ENCODE measurements at regions not wholly inside any gene's neighbourhood (a gene's known extent, or its start where the extent isn't known, plus 50 kb on each side); places are given as distances from the start of the nearest gene placed in this dataset.

DNA sequence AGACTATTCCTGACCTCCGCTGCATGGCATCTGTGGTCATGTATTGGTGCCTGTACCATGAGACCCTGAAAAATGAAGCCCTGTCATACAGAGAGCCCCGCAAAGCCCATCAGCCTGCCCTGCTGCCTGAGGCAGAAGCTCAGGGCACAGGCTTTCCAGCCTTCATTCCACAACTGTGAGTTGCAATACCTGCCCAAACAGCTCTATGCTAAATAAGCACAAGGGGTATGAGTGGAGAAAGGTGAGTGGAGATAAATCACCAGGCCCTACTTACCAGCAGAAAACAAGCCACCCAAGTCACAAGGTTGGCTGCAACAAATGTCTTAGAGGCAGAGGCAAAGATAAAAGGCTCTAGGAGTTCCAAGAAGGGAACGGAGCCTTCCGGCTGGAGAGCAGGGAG lies 277.4 kb downstream of the TNS1 start:
- in situ Hi-C loops (cut with HindIII; ENCODE audit: low pct_ligation_motif_present, low pct_unique_long_range_greater_than_20kb, low sequenced_read_pairs) = no loop called here
- no peak for DNase-seq

DNA sequence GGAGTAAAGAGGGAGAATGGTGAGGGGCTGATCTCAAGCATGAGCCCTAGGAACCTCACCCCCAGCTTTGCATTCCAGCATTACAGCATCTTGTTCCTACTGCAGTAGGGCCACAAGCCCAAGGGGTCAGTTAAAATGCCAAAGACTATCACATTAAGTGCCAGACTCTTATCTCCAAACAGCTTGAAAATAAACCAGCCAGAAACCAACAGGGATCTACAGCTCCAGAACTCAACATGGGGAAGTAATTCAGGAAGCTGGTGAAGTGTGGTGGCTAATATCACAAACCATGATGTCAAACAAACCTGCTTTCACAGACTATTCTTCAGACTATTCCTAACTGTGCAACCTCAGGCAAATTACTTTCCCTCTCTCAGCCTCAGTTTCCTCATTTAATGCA lies 278.3 kb downstream of the TNS1 start:
- in situ Hi-C loops (cut with HindIII; ENCODE audit: low pct_ligation_motif_present, low pct_unique_long_range_greater_than_20kb, low sequenced_read_pairs) = no loop called here
- DNase-seq = no peak

DNA sequence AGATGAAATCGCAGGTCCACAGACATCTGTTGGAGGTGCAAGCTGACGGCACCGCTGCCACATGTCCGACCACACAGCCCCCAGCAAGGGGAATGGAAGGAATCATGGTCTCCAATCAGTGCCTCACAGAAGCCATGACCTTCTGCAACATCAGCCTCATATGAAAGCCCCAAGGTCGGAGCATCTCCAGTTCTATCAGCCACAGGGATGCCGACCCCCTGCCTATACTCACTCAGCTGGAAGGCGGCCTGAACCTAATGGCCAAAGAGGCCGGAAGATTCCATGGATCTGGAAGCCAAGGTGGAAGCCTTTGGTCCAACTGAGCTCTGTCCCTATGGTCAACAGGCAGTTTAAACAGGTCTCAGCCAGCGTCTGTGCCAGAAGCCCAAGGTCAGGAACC lies 278.8 kb downstream of the TNS1 start:
- no peak for DNase-seq
- in situ Hi-C loops (cut with HindIII; ENCODE audit: low pct_ligation_motif_present, low pct_unique_long_range_greater_than_20kb, low sequenced_read_pairs) = no loop called here

DNA sequence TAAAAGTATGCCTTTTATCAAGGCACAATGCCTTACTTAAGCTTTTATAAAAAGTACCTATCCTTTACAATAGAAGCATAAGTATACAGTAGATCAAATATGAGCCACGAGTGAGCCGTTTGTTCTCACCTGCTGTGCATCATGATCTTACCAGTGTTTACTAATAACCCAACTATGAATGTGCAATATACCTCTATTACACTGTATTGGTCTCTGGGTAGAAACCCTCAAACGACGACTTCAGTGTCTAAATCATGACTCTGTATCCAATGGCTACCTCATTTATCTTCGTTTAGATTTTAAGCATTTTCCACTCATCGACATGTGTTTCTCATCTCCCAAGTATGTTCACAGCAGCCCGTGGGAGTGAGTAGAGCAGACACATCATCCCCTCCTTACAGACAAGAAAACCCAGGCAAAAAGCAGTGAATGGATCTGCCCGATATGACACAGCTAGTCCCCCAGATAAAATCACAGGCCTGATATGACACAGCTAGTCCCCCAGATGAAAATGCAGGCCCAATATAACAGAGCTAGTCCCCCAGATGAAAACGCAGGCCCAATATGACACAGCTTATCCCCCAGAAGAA lies 279.8 kb downstream of the TNS1 start:
- DNase-seq = no peak
- in situ Hi-C loops (cut with HindIII; ENCODE audit: low pct_ligation_motif_present, low pct_unique_long_range_greater_than_20kb, low sequenced_read_pairs) = no loop called here

DNA sequence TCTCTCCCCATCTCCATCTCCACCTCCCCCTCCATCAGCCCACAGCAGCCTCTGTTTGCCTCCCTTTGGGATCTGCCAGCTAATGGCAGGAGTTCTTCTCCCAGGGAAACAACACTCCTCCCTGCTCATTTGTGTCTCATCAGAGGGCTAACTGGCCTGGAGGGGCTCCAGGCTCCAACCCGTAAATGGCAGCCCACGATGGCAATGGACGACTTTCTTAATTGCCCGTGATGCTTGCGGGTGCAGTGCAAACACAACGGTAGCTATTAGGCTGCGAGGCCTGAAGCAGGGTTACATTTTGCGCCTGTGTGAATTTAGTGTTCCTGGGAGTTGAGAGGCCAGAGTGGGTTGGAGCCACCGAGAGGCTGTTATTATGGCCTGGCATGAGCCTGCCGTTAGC lies 285.1 kb downstream of the TNS1 start:
- in situ Hi-C loops (cut with HindIII; ENCODE audit: low pct_ligation_motif_present, low pct_unique_long_range_greater_than_20kb, low sequenced_read_pairs) = no loop called here
- no peak for DNase-seq

DNA sequence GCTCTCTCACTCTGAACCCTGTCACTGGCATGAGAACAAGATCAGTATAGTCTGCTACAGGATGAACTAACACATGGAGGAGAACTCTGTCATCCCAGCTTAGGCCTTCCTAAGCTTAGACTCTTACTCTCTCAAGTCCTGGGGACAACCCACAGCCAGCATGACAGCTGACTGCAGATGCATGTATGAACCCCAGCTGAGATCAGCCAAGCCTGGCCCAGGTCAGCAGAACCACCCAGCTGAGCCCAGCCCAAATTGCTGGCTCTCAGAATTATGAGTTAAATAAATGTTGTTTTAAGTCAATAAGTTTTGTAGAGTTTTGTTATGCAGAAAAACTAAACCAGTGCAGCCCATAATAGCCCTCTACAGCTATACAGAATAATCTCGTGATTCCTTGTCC lies 287.3 kb downstream of the TNS1 start:
- DNase-seq = no peak
- in situ Hi-C loops (cut with HindIII; ENCODE audit: low pct_ligation_motif_present, low pct_unique_long_range_greater_than_20kb, low sequenced_read_pairs) = no loop called here

DNA sequence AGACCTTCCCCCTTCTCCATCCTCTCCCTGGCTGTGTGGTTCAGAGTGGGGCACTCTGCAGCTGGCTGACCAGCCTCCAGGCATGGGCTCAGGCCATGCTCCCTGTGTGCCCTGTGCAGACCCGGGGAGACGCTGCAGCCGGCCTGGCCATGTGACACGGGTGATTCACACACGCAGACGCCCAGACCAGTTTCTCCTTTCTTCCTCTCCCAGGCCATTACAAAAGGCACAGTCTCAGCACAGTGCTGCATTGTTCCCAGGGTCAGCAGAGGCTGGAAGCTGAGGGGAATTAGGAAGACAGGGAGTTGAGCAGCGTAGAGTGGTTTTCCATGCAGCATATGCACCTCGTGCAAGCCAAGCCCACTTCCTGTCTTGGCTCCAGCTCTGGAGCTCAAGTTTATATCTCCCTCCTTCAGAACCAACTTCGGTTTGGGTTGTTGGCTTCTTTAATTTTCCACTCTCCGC lies 288.5 kb downstream of the TNS1 start:
- in situ Hi-C loops (cut with HindIII; ENCODE audit: low pct_ligation_motif_present, low pct_unique_long_range_greater_than_20kb, low sequenced_read_pairs) = no loop called here
- DNase-seq = no peak

DNA sequence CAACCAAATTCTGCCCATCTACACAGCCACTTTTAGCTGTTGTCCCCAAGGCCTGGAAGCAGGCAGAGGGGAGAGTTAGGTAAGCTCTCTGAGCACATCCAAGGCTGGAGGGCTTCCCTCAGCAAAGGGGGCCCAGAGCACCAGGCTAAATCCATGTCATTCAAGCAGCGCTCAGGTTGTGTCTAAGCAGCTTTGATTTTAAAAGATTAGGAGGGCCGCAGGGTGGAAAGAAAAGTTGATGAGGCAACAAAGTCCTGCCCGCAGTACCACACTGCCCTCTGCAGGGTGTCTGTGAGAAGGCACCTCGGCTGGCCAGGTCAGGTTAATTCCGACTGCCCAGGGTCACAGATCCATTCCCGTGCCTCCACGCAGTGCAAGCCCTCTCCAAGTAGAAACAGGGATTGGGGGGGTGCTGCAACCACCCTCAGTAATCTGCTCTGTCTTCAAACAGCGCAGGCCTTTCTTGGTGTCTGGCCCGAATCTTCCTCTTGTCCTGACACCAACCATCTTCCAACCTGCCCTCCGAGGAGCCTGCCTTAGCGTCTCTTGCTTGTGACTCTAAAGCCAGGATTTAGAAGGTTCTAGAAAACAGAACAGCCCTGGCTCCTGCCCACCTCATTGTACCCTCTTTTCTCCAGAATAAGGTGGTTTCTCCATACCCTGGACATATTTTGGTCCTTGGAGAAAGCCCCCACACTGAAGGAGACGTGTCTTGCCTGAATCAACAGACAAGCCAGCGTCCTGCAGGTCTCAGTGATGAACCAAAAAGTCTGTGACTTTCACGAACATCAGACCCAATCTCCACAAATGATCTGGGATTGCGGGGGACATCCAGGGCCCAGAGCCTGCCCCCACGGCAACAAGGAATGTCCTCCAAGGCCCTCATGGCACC lies 289.2 kb downstream of the TNS1 start:
- peak; percentile 54 for DNase-seq
- in situ Hi-C loops (cut with HindIII; ENCODE audit: low pct_ligation_motif_present, low pct_unique_long_range_greater_than_20kb, low sequenced_read_pairs) = no loop called here

DNA sequence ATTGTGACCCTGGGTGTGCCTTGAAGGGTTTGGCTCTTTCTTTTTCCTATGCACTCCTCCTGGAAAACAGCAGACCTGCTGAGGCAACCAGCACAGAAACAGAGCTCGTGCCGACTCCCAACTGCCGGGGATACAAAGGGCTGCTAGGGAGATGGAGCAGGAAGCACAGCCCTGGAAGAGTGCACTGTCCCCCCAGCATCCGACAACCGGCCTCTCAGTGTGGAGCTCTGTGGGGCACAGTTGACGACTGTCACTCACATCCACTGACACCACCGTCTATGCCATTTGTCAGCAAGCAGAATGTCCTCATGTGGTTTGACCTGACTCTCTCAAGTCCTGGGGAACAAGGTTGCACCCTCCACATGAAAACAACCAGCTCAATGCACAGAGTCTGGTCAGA lies 290.4 kb downstream of the TNS1 start:
- no peak for DNase-seq
- in situ Hi-C loops (cut with HindIII; ENCODE audit: low pct_ligation_motif_present, low pct_unique_long_range_greater_than_20kb, low sequenced_read_pairs) = no loop called here

DNA sequence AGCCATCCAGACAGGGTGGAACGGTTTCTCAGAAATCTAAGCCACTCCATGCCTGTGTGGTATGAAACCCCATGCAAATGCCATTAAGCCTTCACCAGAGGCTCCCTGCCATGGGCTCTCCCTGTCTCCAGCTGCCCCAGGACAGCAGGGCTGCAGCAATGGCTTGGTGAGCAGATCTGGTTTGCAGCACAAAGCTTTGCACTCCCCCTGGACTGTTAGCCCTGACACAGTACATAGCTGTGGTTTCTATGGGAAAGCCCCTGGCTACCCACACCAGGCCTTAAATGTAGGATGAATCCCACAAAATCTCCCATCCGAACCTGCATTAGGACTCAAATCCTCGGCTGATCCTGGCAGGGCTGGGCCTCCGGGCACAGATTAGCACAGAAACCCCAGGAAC lies 291.6 kb downstream of the TNS1 start:
- no peak for DNase-seq
- in situ Hi-C loops (cut with HindIII; ENCODE audit: low pct_ligation_motif_present, low pct_unique_long_range_greater_than_20kb, low sequenced_read_pairs) = no loop called here

DNA sequence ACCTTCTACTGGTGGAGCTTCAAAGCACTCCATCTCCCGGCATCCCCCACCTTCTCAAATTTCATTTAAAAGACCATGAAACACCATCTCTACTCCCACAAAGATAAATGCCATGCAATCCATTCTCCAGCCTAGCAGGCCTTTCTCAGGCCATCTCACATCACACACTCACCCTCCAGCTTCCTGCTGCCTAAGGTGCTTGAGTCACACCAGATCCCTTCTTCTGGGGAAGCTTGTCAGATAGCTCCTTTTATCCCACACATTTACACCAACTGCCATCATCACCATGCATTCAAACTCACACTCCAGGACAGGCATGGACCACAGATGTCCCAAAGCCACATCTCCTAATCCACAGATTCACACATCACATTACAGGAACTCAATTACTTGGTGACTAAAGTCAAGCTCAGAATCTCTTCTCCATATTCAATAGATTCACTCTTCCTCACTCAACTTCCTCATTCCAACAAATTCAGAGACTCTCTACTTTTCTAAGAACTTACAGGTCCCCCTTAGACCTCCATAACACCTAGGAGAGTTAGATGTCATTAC lies 292.5 kb downstream of the TNS1 start:
- in situ Hi-C loops (cut with HindIII; ENCODE audit: low pct_ligation_motif_present, low pct_unique_long_range_greater_than_20kb, low sequenced_read_pairs) = no loop called here
- DNase-seq = no peak

DNA sequence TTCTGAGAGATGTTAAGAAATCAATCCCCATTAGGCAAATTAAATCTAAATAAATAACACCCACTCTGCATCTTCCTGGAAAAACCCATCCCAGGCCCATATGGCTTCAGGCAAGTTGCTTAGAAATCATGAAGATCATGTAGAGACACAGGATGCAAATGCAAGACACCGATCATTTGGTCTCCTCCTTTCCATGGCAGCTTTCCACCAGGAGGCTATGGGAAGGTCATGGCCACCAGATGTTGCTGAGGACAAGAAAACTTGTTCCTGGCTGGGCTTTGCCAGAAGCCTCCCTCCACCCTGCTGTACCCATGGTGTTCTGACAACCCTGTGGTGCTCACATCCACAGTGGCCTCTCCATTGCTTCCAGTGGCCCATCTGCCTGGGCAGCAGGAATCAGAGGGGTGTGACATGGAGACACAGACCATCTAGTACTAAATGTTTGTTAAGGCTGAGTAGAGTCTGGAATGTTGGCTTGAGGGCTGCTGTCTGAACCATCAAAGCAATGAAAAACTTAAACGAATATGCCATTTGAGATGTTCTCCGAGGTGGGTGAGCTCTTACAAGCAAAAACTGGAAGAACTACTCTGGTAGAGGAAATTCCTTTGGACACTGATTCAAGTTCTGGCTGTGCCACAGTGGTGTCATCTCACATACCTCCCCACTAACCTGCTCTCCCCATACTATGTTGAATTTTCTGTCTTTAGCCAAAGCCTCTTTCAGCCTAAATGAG lies 293.2 kb downstream of the TNS1 start:
- in situ Hi-C loops (cut with HindIII; ENCODE audit: low pct_ligation_motif_present, low pct_unique_long_range_greater_than_20kb, low sequenced_read_pairs) = no loop called here

DNA sequence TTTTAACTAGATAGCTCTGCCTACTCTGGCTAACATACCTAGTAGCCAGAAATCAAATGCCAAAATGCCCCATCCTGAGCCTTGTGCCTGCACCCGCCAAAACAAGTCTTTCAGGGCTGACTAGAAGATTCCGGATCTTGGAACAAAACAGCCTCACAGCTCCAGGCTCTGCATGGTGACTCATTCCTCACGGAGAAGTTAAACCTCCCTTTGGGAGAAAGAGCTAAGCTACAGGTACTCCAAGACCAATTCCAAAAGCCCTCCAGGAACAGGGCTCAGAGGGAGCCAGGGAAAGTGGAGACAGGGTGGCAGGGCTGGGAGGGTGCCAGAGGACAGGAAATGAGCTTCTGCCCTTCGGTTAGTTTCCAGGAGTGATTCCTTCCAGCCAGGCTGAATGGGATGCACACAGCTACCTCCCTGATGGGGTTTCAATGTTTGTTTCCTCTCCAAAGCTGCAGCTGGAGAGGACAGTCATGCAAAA lies 295.6 kb downstream of the TNS1 start:
- in situ Hi-C loops (cut with HindIII; ENCODE audit: low pct_ligation_motif_present, low pct_unique_long_range_greater_than_20kb, low sequenced_read_pairs) = no loop called here
- no peak for DNase-seq

More for the DNA sequence above, 293.2 kb downstream of the TNS1 start:
- no peak for DNase-seq

DNA sequence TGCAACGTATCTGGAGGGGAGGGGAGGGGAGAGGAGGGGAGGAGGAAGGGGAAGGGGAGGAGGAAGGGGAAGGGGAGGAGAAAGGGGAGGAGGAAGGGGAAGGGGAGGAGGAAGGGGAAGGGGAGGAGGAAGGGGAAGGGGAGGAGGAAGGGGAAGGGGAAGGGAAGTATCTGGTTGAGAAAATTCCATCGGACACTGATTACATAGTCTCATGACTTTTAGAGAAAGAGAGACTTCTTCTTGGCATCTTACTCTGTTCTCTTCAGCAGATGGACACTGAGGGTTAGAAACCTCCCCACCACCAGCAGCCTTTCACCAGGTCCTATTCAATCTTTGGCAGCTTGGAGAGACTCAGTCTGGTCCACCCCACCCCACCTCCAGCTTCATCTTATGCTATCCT lies 296.3 kb downstream of the TNS1 start:
- DNase-seq = no peak
- in situ Hi-C loops (cut with HindIII; ENCODE audit: low pct_ligation_motif_present, low pct_unique_long_range_greater_than_20kb, low sequenced_read_pairs) = no loop called here

DNA sequence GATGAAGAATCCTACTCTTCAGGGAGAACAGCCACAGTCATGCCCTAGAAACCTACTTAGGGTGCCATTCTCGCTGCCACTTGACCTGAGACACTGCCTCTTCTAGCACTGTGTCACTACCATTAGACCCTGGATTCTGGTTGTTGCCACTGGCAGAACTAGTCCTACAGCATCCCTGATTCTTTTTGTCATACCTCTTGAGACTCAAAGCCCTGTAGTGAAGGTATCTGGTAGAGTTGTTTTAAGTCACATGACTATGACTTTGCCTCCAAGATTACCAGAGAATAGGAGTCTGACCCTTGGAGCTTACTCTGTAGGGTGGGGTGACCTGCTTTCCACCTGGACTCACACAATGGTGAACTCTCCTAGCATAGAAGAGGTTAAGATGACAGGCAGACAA lies 296.7 kb downstream of the TNS1 start:
- in situ Hi-C loops (cut with HindIII; ENCODE audit: low pct_ligation_motif_present, low pct_unique_long_range_greater_than_20kb, low sequenced_read_pairs) = no loop called here
- no peak for DNase-seq

DNA sequence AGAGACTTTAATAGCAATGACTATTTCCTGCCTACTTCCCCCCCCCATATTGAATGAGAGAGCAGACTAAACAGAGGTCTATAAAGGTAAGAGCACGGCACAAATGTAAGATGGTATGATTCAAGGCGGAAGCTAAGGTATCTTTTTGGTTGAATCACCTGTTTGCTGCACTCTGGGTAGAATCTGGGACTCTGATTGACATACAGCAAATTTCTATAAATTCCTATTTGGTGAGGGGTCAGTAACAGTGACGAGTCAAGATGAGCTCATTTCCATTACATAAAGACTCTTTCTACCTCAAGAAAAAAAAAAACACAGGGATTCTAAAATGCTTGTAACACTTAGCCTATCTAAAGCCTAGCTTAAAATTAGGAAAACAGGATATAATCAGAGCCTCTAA lies 297.3 kb downstream of the TNS1 start:
- no peak for DNase-seq
- in situ Hi-C loops (cut with HindIII; ENCODE audit: low pct_ligation_motif_present, low pct_unique_long_range_greater_than_20kb, low sequenced_read_pairs) = no loop called here

DNA sequence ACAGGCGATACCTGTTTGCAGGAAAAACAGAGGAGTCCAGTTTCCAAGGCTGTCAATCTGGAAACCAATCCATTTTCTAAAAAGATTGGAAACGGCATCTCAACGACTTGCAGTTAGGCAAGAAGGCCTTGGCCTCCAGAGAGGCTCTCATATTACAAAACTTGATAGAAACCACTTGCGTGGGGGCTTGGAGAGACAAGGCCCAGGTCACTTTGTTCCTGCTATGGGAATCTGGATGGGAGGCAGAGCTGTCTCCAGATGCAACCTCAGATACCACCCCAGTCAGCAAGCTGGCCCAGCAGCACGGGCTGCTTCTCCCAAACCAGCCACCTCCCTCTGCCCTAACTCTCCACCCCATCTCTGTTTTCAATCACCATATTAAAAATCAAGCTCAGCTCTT lies 298.8 kb downstream of the TNS1 start:
- in situ Hi-C loops (cut with HindIII; ENCODE audit: low pct_ligation_motif_present, low pct_unique_long_range_greater_than_20kb, low sequenced_read_pairs) = no loop called here

DNA sequence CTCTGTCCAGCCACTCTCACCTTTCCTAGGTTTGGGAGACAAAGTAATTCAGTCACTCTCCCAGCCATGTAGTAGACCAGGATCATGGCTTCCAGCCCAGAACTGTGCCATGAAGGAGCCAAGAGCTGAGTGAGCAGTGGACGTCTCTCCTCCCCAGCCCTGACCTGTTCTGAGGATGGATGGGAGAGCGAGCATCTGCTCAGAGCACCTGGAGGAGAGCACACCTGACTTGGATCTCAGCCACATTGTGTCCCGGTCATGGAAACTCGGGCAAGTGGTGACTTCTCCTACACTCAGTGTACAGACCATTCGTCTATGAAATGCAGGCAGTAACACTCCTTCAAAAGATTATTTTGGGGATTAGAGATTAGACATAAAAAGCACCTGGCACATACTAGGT lies 299.7 kb downstream of the TNS1 start:
- in situ Hi-C loops (cut with HindIII; ENCODE audit: low pct_ligation_motif_present, low pct_unique_long_range_greater_than_20kb, low sequenced_read_pairs) = no loop called here
- no peak for DNase-seq

More for the DNA sequence above, 298.8 kb downstream of the TNS1 start:
- DNase-seq = no peak

DNA sequence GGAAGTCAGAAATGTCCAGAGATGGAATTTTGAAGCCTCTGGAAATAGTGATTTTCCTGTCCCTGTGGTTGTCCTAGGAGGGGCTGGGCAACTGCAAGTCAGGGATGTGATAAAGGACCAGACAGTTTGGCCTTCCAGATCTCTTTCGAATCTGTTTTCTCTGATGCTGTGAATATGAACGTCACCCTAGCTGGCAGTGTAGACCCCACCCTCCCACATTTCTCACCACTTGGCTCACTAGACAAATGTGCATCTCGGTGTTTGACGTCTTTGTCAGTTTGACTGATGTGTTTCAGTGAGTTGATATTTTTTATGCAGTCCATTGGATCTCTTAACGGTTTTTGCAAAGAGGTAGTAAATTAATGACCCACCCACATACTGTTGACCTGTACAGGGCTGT lies 301.2 kb downstream of the TNS1 start:
- no peak for DNase-seq
- in situ Hi-C loops (cut with HindIII; ENCODE audit: low pct_ligation_motif_present, low pct_unique_long_range_greater_than_20kb, low sequenced_read_pairs) = no loop called here

Data from ACHN (cell line).